PC-3 (cell line): ENCODE measurements at regions not wholly inside any gene's neighbourhood (a gene's known extent, or its start where the extent isn't known, plus 50 kb on each side); places are given as distances from the start of the nearest gene placed in this dataset.

ENCODE experiments used
- CTCF ChIP-seq: fragments of 300-600 bp; sonication (generic); conservative IDR thresholded peaks from 2 replicates; pipeline ENCODE4 v1.5.1; 2017; ENCODE audit warnings: antibody characterized with exemption, low read depth, mild to moderate bottlenecking, low read length
- EZH2 ChIP-seq: fragments of 300-600 bp; sonication (generic); IDR thresholded peaks from one replicate; pipeline ENCODE4 v1.6.1; 2017; ENCODE audit warnings: antibody characterized with exemption, mild to moderate bottlenecking, low read length; ENCODE audit not compliant: unreplicated experiment

- TF ChIP-seq CTCF = no peak
- no peak for TF ChIP-seq EZH2
Measured at GRCh38 chr15:35813573-35813972, 267.6 kb upstream of the DPH6 start.
